ENCODE measurements at regions not wholly inside any gene's neighbourhood (a gene's known extent, or its start where the extent isn't known, plus 50 kb on each side); places are given as distances from the start of the nearest gene placed in this dataset.

DNA sequence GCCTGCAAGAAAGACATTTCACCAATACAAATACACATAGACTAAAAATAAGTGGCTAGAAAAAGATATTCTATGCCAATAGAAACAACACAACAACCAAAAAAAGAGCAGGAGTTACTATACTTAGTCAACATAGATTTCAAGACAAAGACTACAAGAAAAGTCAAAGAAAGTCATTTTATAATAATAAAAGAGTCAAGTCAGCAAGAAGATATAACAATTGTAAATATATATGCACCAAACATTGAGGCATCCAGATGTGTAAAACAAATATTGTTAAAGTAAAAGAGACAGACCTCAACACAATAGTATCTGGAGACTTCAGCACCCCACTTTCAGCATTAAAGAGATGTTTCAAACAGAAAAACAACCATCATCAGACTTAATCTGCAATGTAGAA is 104.6 kb downstream of the AMY1C start:
- DNase-seq (ENCODE audit: low spot score): no peak

- DNase-seq (ENCODE audit: low spot score): no peak
These were observed 110.0 kb downstream of the AMY1C start for GRCh38 chr1:103859721-103860120.

GRCh38 chr1:103898576-103899345 is 149.1 kb downstream of the AMY1C start:
- no peak for DNase-seq (ENCODE audit: low spot score)

DNA sequence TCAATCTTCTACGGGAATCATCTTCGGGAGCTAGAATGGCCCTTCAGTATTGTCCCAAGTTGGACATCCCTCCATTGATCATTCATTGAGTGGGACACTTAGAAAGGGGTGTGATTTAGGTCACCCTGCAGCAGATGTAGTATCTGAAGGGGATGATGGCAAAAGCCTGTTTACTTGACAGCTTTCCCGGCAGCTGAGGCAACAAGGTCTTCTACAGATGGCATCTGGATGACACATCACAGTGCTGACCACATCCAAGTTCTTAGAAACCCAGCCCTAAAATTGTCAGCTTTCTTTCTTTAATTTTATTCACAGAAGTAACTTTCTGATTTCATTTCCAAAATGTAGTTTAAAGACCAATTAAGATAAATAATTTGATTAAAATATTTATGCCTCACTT is 150.3 kb downstream of the AMY1C start:
- no peak for DNase-seq (ENCODE audit: low spot score)

- no peak for DNase-seq (ENCODE audit: low spot score)
These were observed 151.4 kb downstream of the AMY1C start for GRCh38 chr1:103901072-103901471.

DNA sequence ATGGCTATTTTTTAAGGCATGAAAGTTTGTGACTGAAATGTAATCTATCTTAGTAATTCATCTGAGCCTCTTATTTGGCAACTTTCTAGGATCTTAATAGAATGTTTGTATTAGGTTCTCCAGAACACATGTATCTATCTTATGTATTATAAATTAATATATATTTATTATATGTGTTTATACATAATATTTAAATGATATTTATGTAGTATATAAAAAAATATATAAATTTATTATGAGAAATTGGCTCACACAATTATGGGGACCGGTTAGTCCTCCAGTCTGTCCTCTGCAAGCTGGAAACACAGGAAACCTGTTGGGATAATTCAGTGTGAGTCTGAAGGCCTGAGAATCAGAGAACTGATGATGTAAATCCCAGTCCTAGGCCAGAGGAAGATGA is 155.7 kb downstream of the AMY1C start:
- DNase-seq (ENCODE audit: low spot score): no peak

GRCh38 chr1:103911450-103911849 is 161.8 kb downstream of the AMY1C start:
- DNase-seq (ENCODE audit: low spot score): no peak

DNA sequence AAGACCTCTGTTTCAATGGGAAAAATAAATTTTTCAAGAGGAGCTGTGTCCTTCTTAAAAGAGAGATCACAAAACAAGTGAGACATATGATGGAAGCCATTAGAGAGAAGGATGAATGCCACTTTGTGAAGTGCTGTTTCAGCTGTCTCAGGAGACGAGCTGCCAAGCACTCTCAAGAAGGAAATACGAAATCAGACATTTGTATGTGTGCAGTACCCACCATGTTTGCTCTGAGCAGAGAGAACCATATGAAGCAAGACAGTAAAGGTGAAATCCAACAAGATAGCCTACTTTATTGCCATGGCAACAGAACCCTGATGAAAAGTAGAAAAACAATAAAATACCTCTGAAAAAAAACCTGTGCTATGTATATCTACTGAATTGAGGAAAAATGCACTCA is 168.1 kb downstream of the AMY1C start:
- no peak for DNase-seq (ENCODE audit: low spot score)

GRCh38 chr1:103931891-103932290 is 182.2 kb downstream of the AMY1C start:
- DNase-seq (ENCODE audit: low spot score): no peak

DNA sequence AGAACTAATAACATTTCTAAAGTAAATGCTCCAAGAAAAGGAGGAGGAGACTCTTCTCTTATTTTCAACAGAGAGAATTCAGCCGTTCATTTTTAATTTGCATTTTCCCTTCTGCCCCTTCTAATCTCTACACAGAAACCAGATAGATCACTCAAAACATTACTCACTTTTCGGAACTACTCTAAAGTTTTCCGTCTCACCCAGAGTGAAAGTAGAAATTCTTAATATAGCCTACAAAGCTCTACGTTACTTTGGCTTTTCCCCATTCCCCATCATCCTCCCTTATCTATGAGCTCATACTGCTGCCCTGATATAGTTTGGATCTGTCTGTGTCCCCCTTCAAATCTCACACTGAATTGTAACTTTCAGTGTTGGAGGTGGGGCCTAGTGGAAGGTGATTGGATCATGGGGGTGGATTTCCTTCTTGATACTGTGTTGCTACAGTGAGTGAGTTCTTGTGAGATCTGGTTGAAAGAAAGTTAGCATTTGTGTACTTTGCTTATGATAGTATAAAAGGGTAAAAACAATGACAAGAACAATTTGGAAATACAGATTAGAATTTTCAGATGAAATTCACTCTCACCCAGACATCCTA is 188.2 kb downstream of the AMY1C start:
- DNase-seq (ENCODE audit: low spot score): no peak

DNA sequence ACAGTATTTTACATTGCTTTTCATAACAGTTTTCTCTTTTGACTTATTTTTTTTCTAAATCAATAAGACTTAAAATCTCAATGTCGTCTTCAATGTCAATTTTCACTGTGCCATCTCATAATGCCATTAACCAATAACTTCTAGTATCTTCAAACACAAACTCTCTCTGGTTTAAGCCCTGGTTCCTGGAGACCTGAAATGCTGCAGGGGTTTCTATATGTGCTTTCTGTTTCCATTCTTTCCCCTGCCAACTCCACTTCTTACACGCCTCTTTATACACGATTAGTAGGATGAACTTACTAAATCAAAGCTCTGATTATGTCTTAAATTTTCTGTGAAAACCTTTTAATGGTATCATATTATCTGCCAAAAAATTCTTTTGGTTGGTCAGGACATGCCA is 191.4 kb downstream of the AMY1C start:
- DNase-seq (ENCODE audit: low spot score): no peak

GRCh38 chr1:103942029-103942428 is 192.3 kb downstream of the AMY1C start:
- DNase-seq (ENCODE audit: low spot score): no peak

DNA sequence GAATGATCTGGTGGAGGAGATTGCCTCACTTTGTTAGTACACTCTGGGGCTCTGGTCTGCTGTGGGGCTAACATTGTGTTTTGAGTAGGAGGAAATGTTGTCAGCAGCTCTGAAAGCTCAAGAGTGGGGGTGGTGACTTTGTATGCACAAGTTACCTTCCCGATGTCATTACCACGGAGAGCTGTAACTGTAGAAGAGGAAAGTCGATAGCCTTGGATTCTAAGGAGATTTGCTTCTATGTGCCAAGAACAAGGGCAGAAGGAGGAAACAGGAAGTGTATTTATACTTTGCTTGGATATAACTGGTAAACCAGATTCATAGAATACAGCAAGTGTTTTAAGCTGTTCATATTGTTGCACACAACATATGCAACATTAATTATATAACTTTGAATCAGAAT is 196.1 kb downstream of the AMY1C start:
- DNase-seq (ENCODE audit: low spot score): no peak

- peak; percentile 1 for DNase-seq (ENCODE audit: low spot score)
These were observed 198.8 kb downstream of the AMY1C start for GRCh38 chr1:103948526-103948925.

- DNase-seq (ENCODE audit: low spot score): no peak
These were observed 200.1 kb downstream of the AMY1C start for GRCh38 chr1:103949779-103950178.

- DNase-seq (ENCODE audit: low spot score): no peak
These were observed 203.7 kb downstream of the AMY1C start for GRCh38 chr1:103953386-103953785.

- no peak for DNase-seq (ENCODE audit: low spot score)
These were observed 209.0 kb downstream of the AMY1C start for GRCh38 chr1:103958699-103959098.

GRCh38 chr1:103959565-103959964 is 209.9 kb downstream of the AMY1C start:
- DNase-seq (ENCODE audit: low spot score): no peak

DNA sequence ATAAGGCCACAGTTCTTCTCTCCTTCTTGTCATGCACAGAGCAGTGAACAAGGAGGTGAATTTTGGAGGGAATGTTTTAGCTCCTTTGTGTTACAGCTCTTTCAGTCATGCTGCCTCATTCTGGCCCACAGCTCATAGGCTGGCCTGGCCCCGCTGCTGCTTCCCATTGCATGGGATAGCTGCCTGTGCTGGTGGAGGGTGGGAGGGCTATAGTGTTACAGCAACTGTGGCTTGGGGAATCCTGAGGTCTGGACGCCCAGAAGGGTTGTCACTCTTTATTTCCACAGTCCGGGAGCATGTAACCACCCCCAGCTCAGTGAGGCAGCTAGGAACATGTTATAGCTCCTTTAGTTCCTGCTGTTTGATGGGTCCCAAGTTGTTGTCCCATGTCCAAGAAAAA is 210.3 kb downstream of the AMY1C start:
- DNase-seq (ENCODE audit: low spot score): no peak

DNA sequence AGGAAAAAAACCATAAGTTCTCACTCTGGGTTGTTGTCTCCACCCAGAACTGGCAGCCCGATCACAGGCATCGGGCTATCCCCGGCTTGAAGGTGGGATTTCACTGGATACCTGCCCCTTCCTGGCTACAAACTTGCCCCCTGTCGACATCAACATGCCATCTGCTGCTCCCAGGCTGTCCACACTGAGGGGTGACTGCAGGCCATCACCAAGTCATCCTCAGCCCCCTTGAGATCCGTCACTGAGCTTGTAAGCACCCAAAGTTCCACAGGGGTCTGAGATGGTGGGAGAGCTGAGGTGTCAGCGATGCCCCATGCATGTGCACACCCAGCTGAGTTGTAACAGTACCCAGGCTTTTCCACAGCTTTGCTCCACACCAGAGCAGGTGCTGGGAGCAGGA is 211.0 kb downstream of the AMY1C start:
- no peak for DNase-seq (ENCODE audit: low spot score)

- no peak for DNase-seq (ENCODE audit: low spot score)
These were observed 237.1 kb downstream of the AMY1C start for GRCh38 chr1:103986792-103987191.

GRCh38 chr1:103997631-103998030 is 247.9 kb downstream of the AMY1C start:
- DNase-seq (ENCODE audit: low spot score): no peak

- no peak for DNase-seq (ENCODE audit: low spot score)
These were observed 269.4 kb downstream of the AMY1C start for GRCh38 chr1:104018922-104019674.

Measured in SW480 (cell line).